IPS DF 6.9 (cell line): ENCODE measurements at regions not wholly inside any gene's neighbourhood (a gene's known extent, or its start where the extent isn't known, plus 50 kb on each side); places are given as distances from the start of the nearest gene placed in this dataset.

Source experiments
- DNase-seq: peaks from one replicate; pipeline ENCODE4 v3.0.0-alpha.2; 2013; ENCODE audit warnings: low read depth, low spot score
- H3K27ac ChIP-seq: one replicate; pipeline ENCODE4 v1.5.1; 2013; ENCODE audit warnings: low read length, control low read depth
- H3K27me3 ChIP-seq: 2 replicates; pipeline ENCODE4 v1.6.1; 2013; ENCODE audit warnings: mild to moderate bottlenecking, low read length; ENCODE audit not compliant: control insufficient read depth, insufficient read depth
- H3K36me3 ChIP-seq: 2 replicates; pipeline ENCODE4 v1.6.1; 2013; ENCODE audit warnings: low read length; ENCODE audit not compliant: control insufficient read depth, insufficient read depth
- H3K4me1 ChIP-seq: 2 replicates; pipeline ENCODE4 v1.6.1; 2013; ENCODE audit warnings: low read length; ENCODE audit not compliant: control insufficient read depth, insufficient read depth
- H3K4me3 ChIP-seq: 2 replicates; pipeline ENCODE4 v1.5.1; 2013; ENCODE audit warnings: mild to moderate bottlenecking, low read length
- H3K9me3 ChIP-seq: 2 replicates; pipeline ENCODE4 v1.6.1; 2013; ENCODE audit warnings: low read length, inconsistent platforms; ENCODE audit not compliant: control insufficient read depth, insufficient read depth
- WGBS: extraction: QIAGEN DNeasy Blood & Tissue Kit; methylation state at CpG from one replicate; pipeline ENCODE4 v1.1.7; 2013; ENCODE audit warnings: mixed read lengths, missing lambda C conversion rate; ENCODE audit not compliant: insufficient read length, insufficient coverage; 5-methylcytosine and 5-hydroxymethylcytosine counted together

DNA sequence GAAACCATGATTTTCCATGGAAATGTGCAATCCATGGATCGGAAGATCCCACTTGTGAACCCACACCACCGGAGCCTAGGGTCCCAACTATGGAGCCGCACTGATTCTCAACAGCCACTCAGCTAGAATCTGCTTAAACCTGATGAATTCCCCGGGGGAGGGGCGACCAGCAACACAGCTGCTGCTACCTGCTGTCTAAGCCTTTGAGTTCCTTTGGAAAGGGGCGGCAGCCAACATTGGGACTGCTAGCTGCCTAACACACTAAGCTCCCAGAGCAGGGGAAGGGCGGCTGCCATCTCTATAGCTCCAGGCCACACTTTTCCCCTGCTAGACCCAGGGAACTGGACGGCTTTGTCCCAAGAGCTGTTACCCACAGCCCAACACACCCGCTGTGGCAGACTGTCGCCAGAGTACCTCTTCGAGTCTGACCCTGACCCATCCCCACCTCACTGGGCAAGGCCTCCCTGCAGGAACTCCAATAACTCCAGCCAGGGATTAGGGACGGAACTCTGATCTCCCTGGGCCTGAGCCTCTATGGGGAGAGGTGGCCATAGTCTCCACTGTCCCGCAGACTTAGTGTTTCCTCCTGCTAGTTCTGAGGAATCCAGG lies 205.8 kb upstream of the SLC16A7 start:
- H3K36me3 ChIP-seq: no peaks in the 10 kb centered on the region
- H3K27ac ChIP-seq: no peak overlapping the region
- DNase-seq: no peak
- no peaks in the 10 kb centered on the region for H3K4me1 ChIP-seq
- H3K4me3 ChIP-seq: no peak overlapping the region
- no CpG with 5 or more reads among the region's 13 CpGs for WGBS
- H3K9me3 ChIP-seq: no peaks in the 10 kb centered on the region
- no peaks in the 10 kb centered on the region for H3K27me3 ChIP-seq

- H3K4me3 ChIP-seq: no peak overlapping the region
- no peak overlapping the region for H3K27ac ChIP-seq
- H3K36me3 ChIP-seq: no peaks in the 10 kb centered on the region
- no peak for DNase-seq
- no peaks in the 10 kb centered on the region for H3K27me3 ChIP-seq
- no peaks in the 10 kb centered on the region for H3K4me1 ChIP-seq
- no CpG with 5 or more reads among the region's 1 CpG for WGBS
- H3K9me3 ChIP-seq: no peaks in the 10 kb centered on the region
These were observed 207.1 kb upstream of the SLC16A7 start for GRCh38 chr12:59388694-59389093.

DNA sequence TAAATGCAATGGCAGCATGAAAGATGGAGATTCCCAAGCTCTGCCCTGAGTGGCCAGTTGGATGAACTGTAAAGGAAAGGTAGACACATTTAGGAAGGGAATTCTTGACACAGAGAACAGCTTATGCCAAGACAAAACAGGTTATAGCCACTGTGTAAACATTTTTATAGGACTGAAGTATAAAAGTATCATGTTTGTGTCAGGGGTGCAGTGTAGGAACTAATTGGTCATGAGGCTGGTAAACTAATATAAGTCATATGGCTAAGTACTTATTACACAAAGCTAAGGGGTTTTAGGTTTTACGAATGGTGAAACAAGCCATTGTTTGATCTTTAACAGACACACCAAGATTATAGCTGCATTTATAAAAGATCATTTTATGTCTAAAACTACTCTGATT lies 207.7 kb upstream of the SLC16A7 start:
- no peaks in the 10 kb centered on the region; the same call in 1 of the 2 replicates for H3K4me1 ChIP-seq
- WGBS: no CpG with 5 or more reads among the region's 1 CpG
- no peak overlapping the region for H3K27ac ChIP-seq
- H3K9me3 ChIP-seq: no peaks in the 10 kb centered on the region
- no peaks in the 10 kb centered on the region for H3K36me3 ChIP-seq
- no peak overlapping the region for H3K4me3 ChIP-seq
- no peak for DNase-seq
- no peaks in the 10 kb centered on the region for H3K27me3 ChIP-seq

DNA sequence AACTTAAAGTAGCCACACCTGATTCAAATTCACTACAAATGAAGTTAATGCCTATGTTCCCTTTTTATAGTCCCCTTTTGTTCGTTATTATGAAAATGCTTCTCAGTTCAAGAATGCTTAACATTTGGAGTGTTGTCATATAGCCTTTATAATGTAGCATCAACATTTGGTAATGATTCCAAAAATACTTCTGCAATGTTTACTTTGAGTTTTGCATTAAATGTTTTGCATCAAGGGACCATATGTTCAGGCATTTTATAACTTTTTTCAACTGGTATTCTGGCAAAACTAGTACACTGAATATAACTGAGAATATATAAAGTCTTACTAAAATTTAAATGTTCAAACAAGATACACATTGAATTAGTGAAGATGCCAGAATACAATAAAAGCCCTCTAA lies 209.6 kb upstream of the SLC16A7 start:
- no peaks in the 10 kb centered on the region for H3K36me3 ChIP-seq
- no CpG with 5 or more reads among the region's 1 CpG for whole genome bisulfite sequencing
- no peaks in the 10 kb centered on the region for H3K9me3 ChIP-seq
- H3K27ac ChIP-seq: no peak overlapping the region
- H3K27me3 ChIP-seq: no peaks in the 10 kb centered on the region
- no peaks in the 10 kb centered on the region; the same call in 1 of the 2 replicates for H3K4me1 ChIP-seq
- DNase-seq: no peak
- H3K4me3 ChIP-seq: no peak overlapping the region

GRCh38 chr12:59383079-59383822 lies 212.6 kb upstream of the SLC16A7 start:
- Histone ChIP-seq H3K4me3 (no peak overlapping the region), H3K27ac (no peak overlapping the region), H3K4me1 (no peaks in the 10 kb centered on the region; the same call in 1 of the 2 replicates), H3K27me3 (no peaks in the 10 kb centered on the region), H3K36me3 (no peaks in the 10 kb centered on the region), H3K9me3 (no peaks in the 10 kb centered on the region)
- DNase-seq: no peak
- no CpG with 5 or more reads among the region's 1 CpG for WGBS

- WGBS: no CpG with 5 or more reads among the region's 3 CpGs
- Histone ChIP-seq H3K4me3 (no peak overlapping the region), H3K9me3 (no peaks in the 10 kb centered on the region), H3K36me3 (no peaks in the 10 kb centered on the region), H3K27ac (no peak overlapping the region), H3K4me1 (no peaks in the 10 kb centered on the region; the same call in 1 of the 2 replicates), H3K27me3 (no peaks in the 10 kb centered on the region)
- DNase-seq: no peak
These were observed 213.3 kb upstream of the SLC16A7 start for GRCh38 chr12:59382282-59383078.

GRCh38 chr12:59381106-59381505 lies 214.7 kb upstream of the SLC16A7 start:
- Histone ChIP-seq H3K27me3 (no peaks in the 10 kb centered on the region), H3K4me3 (no peak overlapping the region), H3K9me3 (no peaks in the 10 kb centered on the region), H3K4me1 (no peaks in the 10 kb centered on the region; the same call in 1 of the 2 replicates), H3K27ac (no peak overlapping the region), H3K36me3 (no peaks in the 10 kb centered on the region)
- no peak for DNase-seq

GRCh38 chr12:59375633-59376032 lies 220.2 kb upstream of the SLC16A7 start:
- WGBS: no CpG with 5 or more reads among the region's 4 CpGs
- no peak for DNase-seq
- Histone ChIP-seq H3K4me3 (no peak overlapping the region), H3K27me3 (no peaks in the 10 kb centered on the region), H3K4me1 (no peaks in the 10 kb centered on the region), H3K9me3 (no peaks in the 10 kb centered on the region), H3K27ac (no peak overlapping the region), H3K36me3 (no peaks in the 10 kb centered on the region)

DNA sequence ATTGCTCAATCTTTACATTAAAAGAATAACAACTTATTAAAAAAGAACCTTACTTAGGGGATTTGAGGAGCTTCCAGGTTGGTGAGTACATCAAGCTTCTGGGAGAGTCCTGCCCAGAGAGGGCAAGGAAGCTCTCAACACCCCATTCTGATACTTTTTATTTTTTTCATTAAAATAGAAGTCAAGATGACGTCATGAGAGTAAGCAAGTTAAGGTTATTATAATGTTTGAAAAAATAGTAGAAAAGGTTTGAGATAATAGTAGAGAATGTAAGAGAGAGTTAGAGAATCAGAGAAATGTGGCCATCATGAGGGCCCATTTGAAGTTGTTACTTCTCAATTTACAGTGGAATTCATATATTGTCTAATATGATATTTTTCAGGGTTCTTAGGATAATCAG lies 221.0 kb upstream of the SLC16A7 start:
- DNase-seq: no peak
- Histone ChIP-seq H3K9me3 (no peaks in the 10 kb centered on the region), H3K36me3 (no peaks in the 10 kb centered on the region), H3K27me3 (no peaks in the 10 kb centered on the region), H3K4me3 (no peak overlapping the region), H3K27ac (no peak overlapping the region), H3K4me1 (no peaks in the 10 kb centered on the region)
- 100% methylated on average over 1 of the region's 1 CpG for WGBS

- no CpG with 5 or more reads among the region's 3 CpGs for WGBS
- H3K36me3 ChIP-seq: no peaks in the 10 kb centered on the region
- no peaks in the 10 kb centered on the region for H3K9me3 ChIP-seq
- peak; percentile 37 for DNase-seq
- H3K4me3 ChIP-seq: no peak overlapping the region
- no peak overlapping the region for H3K27ac ChIP-seq
- H3K27me3 ChIP-seq: no peaks in the 10 kb centered on the region
- H3K4me1 ChIP-seq: no peaks in the 10 kb centered on the region
These were observed 222.9 kb upstream of the SLC16A7 start for GRCh38 chr12:59372956-59373355.
